OCI-LY7 (cell line): ENCODE measurements at regions not wholly inside any gene's neighbourhood (a gene's known extent, or its start where the extent isn't known, plus 50 kb on each side); places are given as distances from the start of the nearest gene placed in this dataset.

ENCODE experiments used
- CTCF ChIP-seq: fragments of 200-600 bp; sonication (generic); conservative IDR thresholded peaks from 2 replicates; pipeline ENCODE4 v1.5.1; 2014; ENCODE audit warnings: mild to moderate bottlenecking, antibody characterized with exemption, low read length, moderate library complexity, mixed read lengths
- EZH2phosphoT487 ChIP-seq: fragments of 200-600 bp; sonication (generic); IDR thresholded peaks from 2 replicates; pipeline ENCODE4 v1.6.1; 2018; ENCODE audit warnings: low read depth, borderline replicate concordance, mild to moderate bottlenecking, mixed run types, antibody characterized with exemption, low read length, moderate library complexity, mixed read lengths

- TF ChIP-seq CTCF: no peak
- no peak for TF ChIP-seq EZH2phosphoT487
Observed at GRCh38 chr18:2036086-2036485, 535.2 kb downstream of the METTL4 start.
